H1 (cell line): ENCODE measurements at regions not wholly inside any gene's neighbourhood (a gene's known extent, or its start where the extent isn't known, plus 50 kb on each side); places are given as distances from the start of the nearest gene placed in this dataset.

Source experiments
- CTCF ChIA-PET: fragments of 300-600 bp; sonication (Branson Sonifier 250); formaldehyde crosslinking; loops from one replicate; lab custom pipeline; 2021; ENCODE audit not compliant: partially characterized antibody; lab: Charles Lee
- POLR2A ChIA-PET: fragments of 300-600 bp; sonication (Branson Sonifier 250); formaldehyde crosslinking; loops from one replicate; lab custom pipeline; 2021; ENCODE audit warnings: inconsistent platforms; ENCODE audit not compliant: partially characterized antibody; lab: Charles Lee
- DNase-seq, 2 experiments: peaks; one replicate each; pipeline versions ENCODE4 v3.0.0 to v3.0.0-alpha.2; 2010 to 2022; ENCODE audit warnings: low spot score in 2 of 2, low read depth in 1 of 2, mixed read lengths in 1 of 2
- FAIRE-seq: peaks from 2 replicates; lab custom pipeline; 2011; peaks lifted over from hg19 to GRCh38; lab: Jason Lieb, UNC
- H2AFZ ChIP-seq: 2 replicates; pipeline ENCODE4 v1.8.1; 2012; ENCODE audit warnings: low read length, inconsistent platforms
- H2AK5ac ChIP-seq: 2 replicates; pipeline ENCODE4 v1.6.1; 2013; ENCODE audit warnings: low read depth, low read length
- H2BK120ac ChIP-seq: replicated peaks from 2 replicates; pipeline ENCODE3; 2013; ENCODE audit warnings: low read depth, low read length, inconsistent platforms
- H2BK12ac ChIP-seq: 2 replicates; pipeline ENCODE4 v1.6.1; 2013; ENCODE audit warnings: low read depth, low read length
- H2BK15ac ChIP-seq: 2 replicates; pipeline ENCODE4 v1.6.1; 2013; ENCODE audit warnings: low read length
- H2BK20ac ChIP-seq: 2 replicates; pipeline ENCODE4 v1.6.1; 2013; ENCODE audit warnings: low read length
- H2BK5ac ChIP-seq: 2 replicates; pipeline ENCODE4 v1.6.1; 2013; ENCODE audit warnings: low read depth, low read length
- H3K14ac ChIP-seq: 2 replicates; pipeline ENCODE4 v1.6.1; 2013; ENCODE audit warnings: inconsistent platforms; ENCODE audit not compliant: insufficient read length
- H3K18ac ChIP-seq: 2 replicates; pipeline ENCODE4 v1.6.1; 2013; ENCODE audit warnings: low read length; ENCODE audit errors: extremely low read depth
- H3K23ac ChIP-seq: 2 replicates; pipeline ENCODE4 v1.6.1; 2013; ENCODE audit warnings: inconsistent platforms; ENCODE audit not compliant: insufficient read length
- H3K23me2 ChIP-seq: 2 replicates; pipeline ENCODE4 v1.6.1; 2013; ENCODE audit warnings: low read depth, low read length
- H3K27ac ChIP-seq: 2 replicates; pipeline ENCODE4 v1.6.1; 2011; ENCODE audit warnings: low read depth, low read length, inconsistent platforms
- H3K27me3 ChIP-seq, 4 experiments: replicated peaks in 1 of 4; 1 replicate in 1 of 4; 2 replicates in 3 of 4; pipeline versions ENCODE4 v1.6.1 to v1.8.1; 2011 to 2013; ENCODE audit warnings: low read length in 3 of 4, mild to moderate bottlenecking in 3 of 4, inconsistent platforms in 2 of 4, mixed read lengths in 2 of 4, moderate library complexity in 1 of 4; ENCODE audit not compliant: control insufficient read depth in 3 of 4, insufficient read depth in 3 of 4; ENCODE audit errors: extremely low read depth in 1 of 4
- H3K36me3 ChIP-seq, 4 experiments: 2 replicates each; pipeline versions ENCODE4 v1.6.1 to v1.8.1; 2011 to 2013; ENCODE audit warnings: mild to moderate bottlenecking in 4 of 4, low read length in 3 of 4, moderate library complexity in 2 of 4, control low read depth in 1 of 4, inconsistent platforms in 1 of 4; ENCODE audit not compliant: insufficient read depth in 4 of 4, control insufficient read depth in 2 of 4
- H3K4ac ChIP-seq: replicated peaks from 2 replicates; pipeline ENCODE3; 2013; ENCODE audit warnings: low read length, low read depth, mixed read lengths, inconsistent platforms; ENCODE audit not compliant: insufficient read length
- H3K4me1 ChIP-seq, 4 experiments: replicated peaks in 1 of 4; 1 replicate in 1 of 4; 2 replicates in 3 of 4; pipeline versions ENCODE4 v1.6.1 to v1.8.1; 2011 to 2013; ENCODE audit warnings: low read length in 3 of 4, inconsistent platforms in 2 of 4, mixed read lengths in 1 of 4; ENCODE audit not compliant: insufficient read depth in 4 of 4, control insufficient read depth in 3 of 4
- H3K4me2 ChIP-seq, 2 experiments: 2 replicates each; pipeline versions ENCODE4 v1.6.1 to v1.8.1; 2011 to 2013; ENCODE audit warnings: low read depth in 2 of 2, low read length in 2 of 2, control low read depth in 1 of 2, inconsistent platforms in 1 of 2, mild to moderate bottlenecking in 1 of 2; ENCODE audit not compliant: insufficient read depth in 1 of 2
- H3K4me3 ChIP-seq, 4 experiments: fragments of 200-600, 300-600 bp in 1 of 4; sonication (generic), shearing (Covaris generic), sonication (Bioruptor Twin) in 1 of 4; 2 replicates each; pipeline versions ENCODE4 v1.5.1 to v1.8.1; 2011 to 2016; ENCODE audit warnings: low read length in 4 of 4, low read depth in 3 of 4, control low read depth in 2 of 4, inconsistent platforms in 2 of 4, mild to moderate bottlenecking in 2 of 4, mixed read lengths in 1 of 4, moderate library complexity in 1 of 4; ENCODE audit not compliant: insufficient read depth in 2 of 4; ENCODE audit errors: extremely low read depth in 1 of 4
- H3K56ac ChIP-seq: replicated peaks from 2 replicates; pipeline ENCODE3; 2013; ENCODE audit warnings: low read depth, mild to moderate bottlenecking, mixed read lengths, low read length, inconsistent platforms; ENCODE audit not compliant: insufficient read length
- H3K79me1 ChIP-seq: 2 replicates; pipeline ENCODE4 v1.6.1; 2013; ENCODE audit warnings: low read depth, low read length, control low read depth
- H3K79me2 ChIP-seq, 2 experiments: 2 replicates each; pipeline versions ENCODE4 v1.6.1 to v1.8.1; 2012 to 2013; ENCODE audit warnings: low read length in 2 of 2, mild to moderate bottlenecking in 2 of 2, inconsistent platforms in 1 of 2; ENCODE audit not compliant: insufficient read depth in 2 of 2, control insufficient read depth in 1 of 2
- H3K9ac ChIP-seq, 4 experiments: replicated peaks in 1 of 4; 1 replicate in 1 of 4; 2 replicates in 3 of 4; pipeline versions ENCODE4 v1.6.1 to v1.8.1; 2011 to 2013; ENCODE audit warnings: low read depth in 3 of 4, low read length in 3 of 4, control low read depth in 2 of 4, mild to moderate bottlenecking in 2 of 4, moderate library complexity in 2 of 4, inconsistent platforms in 1 of 4; ENCODE audit errors: extremely low read depth in 1 of 4
- H3K9me3 ChIP-seq, 2 experiments: 2 replicates each; pipeline versions ENCODE4 v1.6.1 to v1.8.1; 2012 to 2013; ENCODE audit warnings: mild to moderate bottlenecking in 2 of 2, moderate library complexity in 2 of 2, control low read depth in 1 of 2, inconsistent platforms in 1 of 2, low read depth in 1 of 2, low read length in 1 of 2, mixed read lengths in 1 of 2; ENCODE audit not compliant: insufficient read depth in 2 of 2
- H4K20me1 ChIP-seq, 2 experiments: replicated peaks in 1 of 2; 2 replicates each; pipeline versions ENCODE3 to v1.8.1; 2011 to 2013; ENCODE audit warnings: inconsistent platforms in 2 of 2, low read length in 2 of 2, mild to moderate bottlenecking in 1 of 2; ENCODE audit not compliant: insufficient read depth in 2 of 2, control insufficient read depth in 1 of 2
- H4K5ac ChIP-seq: 2 replicates; pipeline ENCODE4 v1.6.1; 2013; ENCODE audit warnings: low read length, low read depth, mixed read lengths, inconsistent platforms; ENCODE audit not compliant: insufficient read length
- H4K8ac ChIP-seq: 2 replicates; pipeline ENCODE4 v1.8.0; 2013; ENCODE audit warnings: mild to moderate bottlenecking, moderate library complexity, low read length, inconsistent platforms; ENCODE audit not compliant: insufficient read depth; ENCODE audit errors: extremely low read depth
- H4K91ac ChIP-seq: replicated peaks from 2 replicates; pipeline ENCODE3; 2013; ENCODE audit warnings: low read length, mixed read lengths, inconsistent platforms; ENCODE audit not compliant: insufficient read length
- ATF3 ChIP-seq: IDR thresholded peaks from 2 replicates; pipeline ENCODE4 v1.6.1; 2011; ENCODE audit warnings: low read depth, mild to moderate bottlenecking, low read length; ENCODE audit not compliant: insufficient read depth
- CBX8 ChIP-seq: fragments of 300-800, 300-1000 bp; sonication (generic); IDR thresholded peaks from 2 replicates; pipeline ENCODE4 v1.7.1; 2016; ENCODE audit warnings: low read depth, low read length, borderline replicate concordance
- CHD1 ChIP-seq: IDR thresholded peaks from 2 replicates; pipeline ENCODE4 v1.6.1; 2012; ENCODE audit warnings: low read depth, low read length, improper control_type of control experiment
- HDAC6 ChIP-seq: IDR thresholded peaks from one replicate; pipeline ENCODE4 v1.7.1; 2012; ENCODE audit warnings: low read depth, mild to moderate bottlenecking, inconsistent platforms, low read length, moderate library complexity
- KDM5A ChIP-seq: fragments of 200-600 bp; IDR thresholded peaks from 2 replicates; pipeline ENCODE4 v1.7.1; 2012; ENCODE audit warnings: mild to moderate bottlenecking, low read length, inconsistent platforms, mixed read lengths
- POLR2AphosphoS5 ChIP-seq: IDR thresholded peaks from 2 replicates; pipeline ENCODE4 v1.6.1; 2011; ENCODE audit warnings: low read depth, low read length
- RAD21 ChIP-seq, 2 experiments: IDR thresholded peaks in 1 of 2; conservative IDR thresholded peaks in 1 of 2; 2 replicates each; pipeline ENCODE4 v1.6.1; 2011; ENCODE audit warnings: low read depth in 2 of 2, low read length in 2 of 2, improper control_type of control experiment in 1 of 2, inconsistent platforms in 1 of 2, mild to moderate bottlenecking in 1 of 2, moderate library complexity in 1 of 2
- RFX5 ChIP-seq: IDR thresholded peaks from 2 replicates; pipeline ENCODE4 v1.6.1; 2011; ENCODE audit warnings: low read depth, low read length, improper control_type of control experiment, borderline replicate concordance
- SIN3A ChIP-seq, 2 experiments: IDR thresholded peaks in 1 of 2; conservative IDR thresholded peaks in 1 of 2; 2 replicates each; pipeline ENCODE4 v1.6.1; 2011 to 2012; ENCODE audit warnings: low read length in 2 of 2, improper control_type of control experiment in 1 of 2, low read depth in 1 of 2, mild to moderate bottlenecking in 1 of 2
- SP4 ChIP-seq: IDR thresholded peaks from 2 replicates; pipeline ENCODE4 v1.6.1; 2012; ENCODE audit warnings: low read length, inconsistent platforms
- WGBS, 2 experiments: shearing (Covaris generic) in 1 of 2; methylation state at CpG; one replicate each; pipeline versions ENCODE4 v1.1.6 to v1.1.7; 2013 to 2015; ENCODE audit warnings: low lambda C conversion rate in 2 of 2, mixed read lengths in 2 of 2, inconsistent platforms in 1 of 2, low coverage in 1 of 2, missing lambda C conversion rate in 1 of 2; ENCODE audit not compliant: insufficient replicate concordance in 2 of 2, insufficient coverage in 1 of 2, insufficient read length in 1 of 2; ENCODE audit errors: extremely low coverage in 1 of 2, missing lambda C conversion rate in 1 of 2; 5-methylcytosine and 5-hydroxymethylcytosine counted together

DNA sequence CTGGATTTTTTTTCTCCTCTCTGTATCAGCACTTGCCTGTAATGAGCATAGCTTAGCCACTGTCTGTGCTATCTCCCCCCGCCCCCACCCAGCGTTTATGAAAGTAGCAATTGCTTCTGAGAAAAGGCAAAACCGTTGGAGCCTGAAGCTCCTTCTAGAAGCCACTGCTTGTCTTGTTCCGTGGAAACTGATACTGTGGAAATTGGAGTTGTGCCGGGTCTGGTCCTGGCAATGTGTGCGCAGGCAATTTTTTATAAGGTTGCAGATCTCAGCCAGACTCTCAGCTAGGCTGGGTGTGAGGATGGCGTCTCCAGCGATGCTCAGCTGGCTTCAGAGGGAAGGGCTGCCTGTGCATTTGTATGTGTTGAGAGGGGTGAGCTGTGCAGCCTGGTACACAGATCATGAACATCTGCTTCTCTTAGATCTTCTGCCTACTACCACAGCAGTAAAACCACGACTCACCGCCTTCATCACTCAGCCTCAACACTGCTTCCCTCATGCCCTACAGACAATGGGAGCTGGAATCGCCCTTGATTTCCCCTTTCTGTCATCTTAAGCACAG is 72.4 kb upstream of the GTSF1L start:
- Histone ChIP-seq H2BK12ac (no peak overlapping the region), H3K4me3 (no peak overlapping the region), H3K56ac (no peak overlapping the region), H3K23me2 (no peaks in the 10 kb centered on the region), H4K20me1 (no peaks in the 10 kb centered on the region), H3K9me3 (no peaks in the 10 kb centered on the region), H2AK5ac (no peak overlapping the region), H2BK5ac (no peak overlapping the region), H3K23ac (no peak overlapping the region), H3K18ac (no peak overlapping the region), H4K91ac (no peak overlapping the region), H3K79me1 (no peaks in the 10 kb centered on the region), H3K27ac (no peak overlapping the region), H3K4me2 (no peak overlapping the region), H3K4me1 (no peaks in the 10 kb centered on the region), H2AFZ (no peak overlapping the region; the same call in 1 of the 2 replicates), H3K14ac (no peak overlapping the region), H3K27me3 (no peaks in the 10 kb centered on the region), H3K9ac (no peak overlapping the region), H2BK120ac (no peak overlapping the region), H3K36me3 (no peaks in the 10 kb centered on the region), H2BK20ac (no peak overlapping the region), H4K5ac (no peak overlapping the region), H2BK15ac (no peak overlapping the region), H3K4ac (no peak overlapping the region), H4K8ac (no peak overlapping the region), H3K79me2 (no peaks in the 10 kb centered on the region)
- ChIA-PET POLR2A (no interaction called here), CTCF (interaction anchor here (0.6 kb wide), 1 partner anchor 179 kb away, joined by 3 read pairs; no protein-coding TSS in a partner anchor)
- no peak for FAIRE-seq
- DNase-seq, result no peak
- TF ChIP-seq CHD1 (no peak), KDM5A (no peak), HDAC6 (no peak), SP4 (no peak), POLR2AphosphoS5 (no peak), RAD21 (IDR thresholded peaks at IDR 0.05 in 1 of 2, conservative IDR thresholded peaks at IDR 0.05 in 1 of 2; ENCODE audit: low read depth in 2 of 2, low read length in 2 of 2) (no peak), ATF3 (no peak), CBX8 (no peak), RFX5 (no peak), SIN3A (conservative IDR thresholded peaks at IDR 0.05 in 1 of 2, IDR thresholded peaks at IDR 0.05 in 1 of 2; ENCODE audit: low read depth in 1 of 2, low read length in 2 of 2) (no peak)
- WGBS, 2 experiments, result 87% methylated on average over 11 of the region's 11 CpGs; no CpG with 5 or more reads in 1 of the 2 experiments
